HG03196 (cell line): ENCODE measurements at regions not wholly inside any gene's neighbourhood (a gene's known extent, or its start where the extent isn't known, plus 50 kb on each side); places are given as distances from the start of the nearest gene placed in this dataset.

Experiments used
- ATAC-seq: cut with Tn5 transposase; IDR thresholded peaks from one replicate; pipeline ENCODE4 v1.9.1; 2021; ENCODE audit not compliant: unreplicated experiment

GRCh38 chr3:148077318-148077923 lies 620.3 kb upstream of the AGTR1 start:
- ATAC-seq: peak; percentile 55

GRCh38 chr3:148077965-148078364 lies 619.7 kb upstream of the AGTR1 start:
- no peak for ATAC-seq

GRCh38 chr3:148078658-148079057 lies 619.0 kb upstream of the AGTR1 start:
- ATAC-seq: no peak

GRCh38 chr3:148079370-148079769 lies 618.3 kb upstream of the AGTR1 start:
- no peak for ATAC-seq

GRCh38 chr3:148081926-148082325 lies 615.8 kb upstream of the AGTR1 start:
- ATAC-seq: no peak

GRCh38 chr3:148082506-148083280 lies 615.0 kb upstream of the AGTR1 start:
- ATAC-seq: no peak

- no peak for ATAC-seq
Measured at GRCh38 chr3:148083526-148084182, 614.0 kb upstream of the AGTR1 start.

- no peak for ATAC-seq
Measured at GRCh38 chr3:148084931-148085330, 612.8 kb upstream of the AGTR1 start.

GRCh38 chr3:148087601-148088371 lies 609.9 kb upstream of the AGTR1 start:
- ATAC-seq: no peak

GRCh38 chr3:148089171-148089570 lies 608.5 kb upstream of the AGTR1 start:
- no peak for ATAC-seq

GRCh38 chr3:148090156-148090555 lies 607.5 kb upstream of the AGTR1 start:
- no peak for ATAC-seq

GRCh38 chr3:148092624-148093347 lies 604.9 kb upstream of the AGTR1 start:
- ATAC-seq: no peak

- ATAC-seq: no peak
Measured at GRCh38 chr3:148093753-148094152, 604.0 kb upstream of the AGTR1 start.

- no peak for ATAC-seq
Measured at GRCh38 chr3:148095962-148096361, 601.7 kb upstream of the AGTR1 start.

GRCh38 chr3:148100476-148100875 lies 597.2 kb upstream of the AGTR1 start:
- ATAC-seq: no peak

- no peak for ATAC-seq
Measured at GRCh38 chr3:148101061-148101460, 596.6 kb upstream of the AGTR1 start.

- ATAC-seq: no peak
Measured at GRCh38 chr3:148102156-148102555, 595.5 kb upstream of the AGTR1 start.

- ATAC-seq: no peak
Measured at GRCh38 chr3:148106062-148106461, 591.6 kb upstream of the AGTR1 start.

- no peak for ATAC-seq
Measured at GRCh38 chr3:148126956-148127355, 570.7 kb upstream of the AGTR1 start.

GRCh38 chr3:148128136-148128535 lies 569.6 kb upstream of the AGTR1 start:
- no peak for ATAC-seq
